Ectodermal cell (in vitro differentiated cells): ENCODE measurements at regions not wholly inside any gene's neighbourhood (a gene's known extent, or its start where the extent isn't known, plus 50 kb on each side); places are given as distances from the start of the nearest gene placed in this dataset.
"Not testable (repeated sequence)": the region's sequence is repeated elsewhere in the genome, so short reads cannot be mapped to it uniquely, and the experiment has no call there.

ENCODE experiments used
- H3K27ac ChIP-seq: 2 replicates; pipeline ENCODE4 v1.7.0; 2013; ENCODE audit warnings: mild to moderate bottlenecking, low read depth, low read length; ENCODE audit not compliant: insufficient read depth, poor library complexity, severe bottlenecking
- H3K27me3 ChIP-seq: 2 replicates; pipeline ENCODE4 v1.7.0; 2013; ENCODE audit warnings: mild to moderate bottlenecking, low read length; ENCODE audit not compliant: insufficient read depth, control insufficient read depth, poor library complexity, severe bottlenecking
- H3K36me3 ChIP-seq: one replicate; pipeline ENCODE4 v1.7.0; 2013; ENCODE audit warnings: low read length; ENCODE audit not compliant: control insufficient read depth, insufficient read depth
- H3K4me1 ChIP-seq: one replicate; pipeline ENCODE4 v1.7.0; 2013; ENCODE audit warnings: low read length; ENCODE audit not compliant: control insufficient read depth, insufficient read depth
- H3K4me3 ChIP-seq: 2 replicates; pipeline ENCODE4 v1.7.0; 2013; ENCODE audit warnings: low read depth, low read length, control low read depth; ENCODE audit not compliant: insufficient read depth
- H3K9me3 ChIP-seq: 2 replicates; pipeline ENCODE4 v1.7.0; 2013; ENCODE audit warnings: mild to moderate bottlenecking, low read length, moderate library complexity; ENCODE audit not compliant: control insufficient read depth
- WGBS, 2 experiments: methylation state at CpG; one replicate each; pipeline ENCODE4 v1.1.7; 2013; ENCODE audit warnings: missing lambda C conversion rate in 2 of 2; 5-methylcytosine and 5-hydroxymethylcytosine counted together

DNA sequence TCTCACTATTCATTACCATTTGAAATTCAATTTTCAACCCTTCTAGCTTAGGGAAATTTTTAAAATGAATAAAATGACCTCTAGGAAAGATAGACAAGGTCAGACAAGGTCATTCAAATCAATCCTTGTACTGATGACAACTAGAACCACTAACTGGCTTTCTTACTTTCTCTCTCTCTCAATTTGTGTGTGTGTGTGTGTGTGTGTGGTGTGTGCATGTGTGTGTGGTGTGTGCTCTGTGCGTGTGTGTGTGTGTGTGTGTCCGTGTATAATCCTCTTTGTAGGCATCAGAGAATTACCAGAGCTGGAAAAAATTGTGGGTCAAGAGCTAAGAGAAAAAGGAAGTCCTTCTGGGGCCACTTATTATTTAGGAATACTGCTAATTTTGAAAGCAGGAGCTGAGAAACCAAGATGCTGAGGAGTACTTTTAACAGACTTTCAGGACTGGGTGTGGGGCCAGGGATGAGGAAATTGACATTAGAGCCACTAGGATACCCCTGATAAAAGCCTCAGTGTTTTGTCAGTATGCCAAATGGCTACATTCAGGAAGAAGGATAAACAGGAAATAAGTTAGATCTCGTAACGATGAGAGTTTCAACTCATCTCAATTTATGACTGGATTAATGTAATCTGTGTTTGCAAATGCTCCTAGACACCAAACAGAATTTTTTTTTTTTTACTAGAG is 723.3 kb downstream of the CETN3 start:
- Histone ChIP-seq H3K36me3 (no peaks in the 10 kb centered on the region), H3K4me1 (no peaks in the 10 kb centered on the region), H3K9me3 (no peaks in the 10 kb centered on the region), H3K4me3 (no peak overlapping the region), H3K27ac (no peak overlapping the region), H3K27me3 (no peaks in the 10 kb centered on the region)
- WGBS, 2 experiments = 76 to 82% methylated on average over 4 of the region's 4 CpGs

DNA sequence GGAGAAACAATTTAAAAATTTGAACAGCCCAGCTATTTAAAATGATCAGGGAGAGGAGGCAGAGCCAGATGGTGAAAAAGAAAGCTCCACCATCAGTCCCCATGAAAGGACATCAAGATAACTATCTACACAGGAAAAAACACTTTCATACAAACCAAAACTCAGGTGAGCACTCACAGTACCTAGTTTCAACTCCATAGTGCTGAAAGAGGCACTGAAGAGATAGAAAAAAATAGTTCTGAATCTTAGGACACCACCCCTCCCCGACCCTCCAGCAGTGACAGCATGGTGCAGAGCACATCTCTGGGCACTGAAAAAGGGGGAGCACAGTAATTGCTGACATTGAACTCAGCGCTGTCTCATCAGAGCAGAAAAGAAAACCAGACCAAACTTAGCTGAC is 732.9 kb downstream of the CETN3 start:
- Histone ChIP-seq H3K4me3 (no peak overlapping the region), H3K36me3 (no peaks in the 10 kb centered on the region), H3K9me3 (peaks cover 2% of the 10 kb centered on the region), H3K4me1 (no peaks in the 10 kb centered on the region), H3K27ac (no peak overlapping the region), H3K27me3 (no peaks in the 10 kb centered on the region)
- WGBS, 2 experiments = 88 to 93% methylated on average over 2 of the region's 2 CpGs

DNA sequence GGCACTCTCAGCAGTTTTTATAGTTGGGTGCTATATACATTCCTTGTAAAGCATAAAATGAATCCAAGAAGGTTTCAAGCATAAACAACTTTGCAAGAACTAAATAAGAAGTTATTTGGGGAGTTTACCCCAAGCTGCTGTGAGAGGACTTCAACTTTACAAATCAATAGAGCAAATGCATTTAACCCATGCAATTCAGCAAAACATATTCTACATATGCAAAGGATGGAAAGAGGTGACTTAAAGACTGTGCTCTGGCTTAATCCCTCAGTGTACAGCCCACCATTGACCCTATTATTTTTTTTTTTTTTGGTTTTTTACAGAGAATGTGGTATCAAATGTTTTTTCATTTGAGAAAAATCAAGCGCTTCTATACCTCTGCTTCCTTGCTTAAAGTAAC is 736.5 kb downstream of the CETN3 start:
- H3K9me3 ChIP-seq = no peaks in the 10 kb centered on the region
- WGBS, 2 experiments = no CpG with 5 or more reads among the region's 1 CpG
- no peaks in the 10 kb centered on the region for H3K4me1 ChIP-seq
- H3K27ac ChIP-seq = no peak overlapping the region
- H3K36me3 ChIP-seq = no peaks in the 10 kb centered on the region
- H3K4me3 ChIP-seq = no peak overlapping the region
- no peaks in the 10 kb centered on the region for H3K27me3 ChIP-seq

- Histone ChIP-seq H3K36me3 (no peaks in the 10 kb centered on the region), H3K4me1 (no peaks in the 10 kb centered on the region), H3K9me3 (no peaks in the 10 kb centered on the region), H3K27me3 (no peaks in the 10 kb centered on the region), H3K27ac (no peak overlapping the region), H3K4me3 (no peak overlapping the region)
- 89 to 94% methylated on average over 3 of the region's 3 CpGs for WGBS, 2 experiments
Measured at GRCh38 chr5:89668821-89669220, 740.7 kb downstream of the CETN3 start.

- no peak overlapping the region for H3K4me3 ChIP-seq
- H3K27me3 ChIP-seq = no peaks in the 10 kb centered on the region
- H3K4me1 ChIP-seq = no peaks in the 10 kb centered on the region
- H3K27ac ChIP-seq = no peak overlapping the region
- 86 to 95% methylated on average over 2 to 3 of the region's 4 CpGs for WGBS, 2 experiments
- no peaks in the 10 kb centered on the region for H3K36me3 ChIP-seq
- H3K9me3 ChIP-seq = no peaks in the 10 kb centered on the region
Measured at GRCh38 chr5:89662499-89662898, 747.1 kb downstream of the CETN3 start.

DNA sequence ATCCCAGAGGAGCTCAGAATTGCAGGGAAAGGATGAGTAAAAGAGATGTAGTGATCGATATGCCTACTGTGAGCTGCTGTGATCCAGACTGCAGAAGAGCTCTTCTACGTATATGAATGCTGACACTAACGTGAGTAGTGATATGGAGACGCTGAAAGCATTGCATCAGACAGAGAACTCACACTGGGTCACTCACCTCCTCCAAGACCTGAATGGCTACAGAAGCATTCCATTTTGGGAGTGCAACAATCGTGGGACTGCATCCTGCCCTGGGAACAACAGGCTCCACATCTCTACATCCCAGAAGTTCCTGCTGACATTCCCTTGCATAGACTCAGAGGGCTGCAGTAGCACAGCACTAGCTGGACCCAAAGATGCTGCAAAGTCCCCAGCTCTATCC is 755.9 kb upstream of the MEF2C start:
- no peak overlapping the region for H3K27ac ChIP-seq
- WGBS, 2 experiments = 93 to 97% methylated on average over 5 of the region's 5 CpGs
- H3K4me3 ChIP-seq = no peak overlapping the region
- no peaks in the 10 kb centered on the region for H3K4me1 ChIP-seq
- H3K9me3 ChIP-seq = no peaks in the 10 kb centered on the region
- H3K27me3 ChIP-seq = no peaks in the 10 kb centered on the region
- H3K36me3 ChIP-seq = no peaks in the 10 kb centered on the region

GRCh38 chr5:89634176-89634575 is 751.2 kb upstream of the MEF2C start:
- H3K9me3 ChIP-seq, H3K36me3 ChIP-seq, H3K4me1 ChIP-seq, H3K27ac ChIP-seq, H3K27me3 ChIP-seq, H3K4me3 ChIP-seq: not testable (repeated sequence)
- 78 to 83% methylated on average over 2 to 3 of the region's 3 CpGs for WGBS, 2 experiments

DNA sequence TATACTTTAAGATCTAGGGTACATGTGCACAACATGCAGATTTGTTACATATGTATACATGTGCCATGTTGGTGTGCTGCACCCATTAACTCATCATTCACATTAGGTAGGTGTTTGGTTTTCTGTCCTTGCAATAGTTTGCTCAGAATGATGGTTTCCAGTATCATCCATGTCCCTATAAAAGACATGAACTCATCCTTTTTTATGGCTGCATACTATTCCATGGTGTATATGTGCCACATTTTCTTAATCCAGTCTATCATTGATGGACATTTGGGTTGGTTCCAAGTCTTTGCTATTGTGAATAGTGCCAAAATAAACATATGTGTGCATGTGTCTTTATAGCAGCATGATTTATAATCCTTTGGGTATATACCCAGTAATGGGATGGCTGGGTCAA is 747.1 kb upstream of the MEF2C start:
- H3K4me1 ChIP-seq, H3K27ac ChIP-seq, H3K4me3 ChIP-seq, H3K27me3 ChIP-seq, H3K9me3 ChIP-seq, H3K36me3 ChIP-seq: not testable (repeated sequence)

GRCh38 chr5:89628876-89629635 is 746.1 kb upstream of the MEF2C start:
- H3K27me3 ChIP-seq = no peaks in the 10 kb centered on the region
- no peak overlapping the region for H3K4me3 ChIP-seq
- H3K27ac ChIP-seq = no peak overlapping the region
- no peaks in the 10 kb centered on the region for H3K36me3 ChIP-seq
- WGBS, 2 experiments = 95% methylated on average over 3 to 4 of the region's 4 CpGs
- H3K9me3 ChIP-seq = no peaks in the 10 kb centered on the region
- H3K4me1 ChIP-seq = no peaks in the 10 kb centered on the region

DNA sequence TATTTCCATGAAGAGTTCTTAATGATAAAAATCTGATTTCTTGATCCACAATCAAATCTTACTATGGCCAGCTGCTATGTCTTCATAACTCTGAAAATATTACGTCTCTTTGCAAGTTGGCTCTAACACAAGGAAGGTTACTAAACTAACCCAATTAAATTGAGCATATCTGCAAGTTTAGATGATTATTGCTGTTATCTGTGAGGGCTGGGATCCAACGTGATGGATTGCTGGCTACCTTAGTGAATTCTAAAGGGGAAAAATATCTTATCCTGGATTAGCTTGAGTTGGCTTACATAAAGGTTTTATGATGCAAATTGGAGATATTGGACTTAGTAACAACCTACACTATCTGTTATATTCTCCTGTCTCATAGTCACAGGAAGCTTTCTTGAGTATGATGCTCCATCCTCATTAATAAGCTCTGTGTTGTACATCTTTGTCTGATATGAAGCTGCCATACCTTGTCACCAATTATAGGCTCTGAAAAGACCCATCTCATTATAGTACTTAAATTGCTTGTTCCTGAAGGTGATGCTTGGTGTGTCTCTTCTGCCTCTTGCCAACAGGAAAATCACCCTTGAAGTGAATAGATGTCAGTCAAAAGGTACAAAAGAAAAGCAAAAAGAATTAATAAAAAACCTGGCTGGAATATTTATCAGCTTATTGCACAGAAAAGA is 733.0 kb upstream of the MEF2C start:
- H3K27me3 ChIP-seq = no peaks in the 10 kb centered on the region
- no peaks in the 10 kb centered on the region for H3K4me1 ChIP-seq
- H3K36me3 ChIP-seq = no peaks in the 10 kb centered on the region
- 71 to 94% methylated on average over 2 of the region's 2 CpGs for WGBS, 2 experiments
- no peak overlapping the region for H3K4me3 ChIP-seq
- H3K27ac ChIP-seq = no peak overlapping the region
- no peaks in the 10 kb centered on the region for H3K9me3 ChIP-seq
